ENCODE measurements at regions not wholly inside any gene's neighbourhood (a gene's known extent, or its start where the extent isn't known, plus 50 kb on each side); places are given as distances from the start of the nearest gene placed in this dataset.

GRCh38 chr20:22925613-22925983 lies 109.5 kb upstream of the SSTR4 start:
- Histone ChIP-seq H3K9ac (no peak overlapping the region), H3K27ac (no peak overlapping the region), H3K79me2 (no peaks in the 10 kb centered on the region), H3K4me1 (no peaks in the 10 kb centered on the region), H2AFZ (no peak overlapping the region), H3K27me3 (ENCODE audit: control insufficient read depth, insufficient read depth, low read length) (no peaks in the 10 kb centered on the region), H3K4me3 (ENCODE audit: low read depth, low read length) (no peak overlapping the region), H3K9me3 (ENCODE audit: control insufficient read depth, low read length) (no peaks in the 10 kb centered on the region), H3K36me3 (ENCODE audit: control insufficient read depth, insufficient read depth, low read length) (no peaks in the 10 kb centered on the region), H3K4me2 (ENCODE audit: low read length) (no peak overlapping the region)
- TF ChIP-seq CTCF (IDR thresholded peaks at IDR 0.05) = no peak

- H3K4me3 ChIP-seq (ENCODE audit: low read depth, low read length) = no peak overlapping the region
- no peak overlapping the region for H3K9ac ChIP-seq
- no peaks in the 10 kb centered on the region for H3K4me1 ChIP-seq
- no peak overlapping the region for H3K27ac ChIP-seq
- H3K79me2 ChIP-seq = no peaks in the 10 kb centered on the region
- H2AFZ ChIP-seq = no peak overlapping the region
- no peaks in the 10 kb centered on the region for H3K27me3 ChIP-seq (ENCODE audit: control insufficient read depth, insufficient read depth, low read length)
- H3K9me3 ChIP-seq (ENCODE audit: control insufficient read depth, low read length) = no peaks in the 10 kb centered on the region
- TF ChIP-seq CTCF (IDR thresholded peaks at IDR 0.05) = no peak
- no peaks in the 10 kb centered on the region for H3K36me3 ChIP-seq (ENCODE audit: control insufficient read depth, insufficient read depth, low read length)
- no peak overlapping the region for H3K4me2 ChIP-seq (ENCODE audit: low read length)
Measured at GRCh38 chr20:22927537-22927936, 107.6 kb upstream of the SSTR4 start.

GRCh38 chr20:22928679-22929078 lies 106.4 kb upstream of the SSTR4 start:
- H3K27me3 ChIP-seq (ENCODE audit: control insufficient read depth, insufficient read depth, low read length) = no peaks in the 10 kb centered on the region
- no peaks in the 10 kb centered on the region for H3K9me3 ChIP-seq (ENCODE audit: control insufficient read depth, low read length)
- H3K9ac ChIP-seq = no peak overlapping the region

GRCh38 chr20:22929661-22930060 lies 105.5 kb upstream of the SSTR4 start:
- Histone ChIP-seq H3K9ac (no peak overlapping the region), H3K79me2 (no peaks in the 10 kb centered on the region), H3K4me3 (ENCODE audit: low read depth, low read length) (no peak overlapping the region), H3K4me1 (no peaks in the 10 kb centered on the region), H3K27ac (no peak overlapping the region), H3K36me3 (ENCODE audit: control insufficient read depth, insufficient read depth, low read length) (no peaks in the 10 kb centered on the region), H3K9me3 (ENCODE audit: control insufficient read depth, low read length) (no peaks in the 10 kb centered on the region), H3K27me3 (ENCODE audit: control insufficient read depth, insufficient read depth, low read length) (no peaks in the 10 kb centered on the region), H2AFZ (no peak overlapping the region), H3K4me2 (ENCODE audit: low read length) (no peak overlapping the region)
- TF ChIP-seq CTCF (IDR thresholded peaks at IDR 0.05) = no peak

More at GRCh38 chr20:22928679-22929078, 106.4 kb upstream of the SSTR4 start:
- Histone ChIP-seq H3K4me1 (no peaks in the 10 kb centered on the region), H3K27ac (no peak overlapping the region), H3K36me3 (ENCODE audit: control insufficient read depth, insufficient read depth, low read length) (no peaks in the 10 kb centered on the region), H2AFZ (no peak overlapping the region), H3K79me2 (no peaks in the 10 kb centered on the region), H3K4me2 (ENCODE audit: low read length) (no peak overlapping the region), H3K4me3 (ENCODE audit: low read depth, low read length) (no peak overlapping the region)
- TF ChIP-seq CTCF (IDR thresholded peaks at IDR 0.05) = no peak
